Thoracic aorta (tissue), 2 donors: ENCODE measurements at regions not wholly inside any gene's neighbourhood (a gene's known extent, or its start where the extent isn't known, plus 50 kb on each side); places are given as distances from the start of the nearest gene placed in this dataset.

Experiments
- ATAC-seq: fragments of 150-250 bp; one replicate; pipeline ENCODE4 v1.8.0; 2017; ENCODE audit warnings: low read depth; ENCODE audit not compliant: insufficient number of reproducible peaks, low FRiP score
- DNase-seq: peaks from one replicate; pipeline ENCODE4 v3.0.0-alpha.2; 2020; ENCODE audit warnings: low spot score
- H3K27ac ChIP-seq, 2 donors: fragments of 200-600 bp; sonication (generic); 1 replicate in 1 of 2; 2 replicates in 1 of 2; pipeline ENCODE4 v1.5.1; 2016; ENCODE audit warnings: mild to moderate bottlenecking in 2 of 2, moderate library complexity in 2 of 2
- H3K27me3 ChIP-seq: fragments of 200-600 bp; sonication (generic); replicated peaks from 2 replicates; pipeline ENCODE4 v1.6.0; 2016; ENCODE audit warnings: mild to moderate bottlenecking; ENCODE audit not compliant: insufficient read depth
- H3K36me3 ChIP-seq: fragments of 200-600 bp; sonication (generic); one replicate; pipeline ENCODE4 v1.5.1; 2016
- H3K4me1 ChIP-seq, 2 donors: fragments of 200-600 bp; sonication (generic); 1 replicate in 1 of 2; 2 replicates in 1 of 2; pipeline versions ENCODE4 v1.5.1 to v1.6.0; 2016; ENCODE audit warnings: low read depth in 2 of 2, mild to moderate bottlenecking in 1 of 2; ENCODE audit not compliant: control insufficient read depth in 1 of 2
- H3K4me3 ChIP-seq: fragments of 200-600 bp; sonication (generic); 2 replicates; pipeline ENCODE4 v1.5.1; 2016; ENCODE audit warnings: mild to moderate bottlenecking
- H3K9me3 ChIP-seq: fragments of 200-600 bp; sonication (generic); 2 replicates; pipeline ENCODE4 v1.5.1; 2016
- TF ChIP-seq, protein P1 (sequence below): fragments of 200-600 bp; sonication (generic); IDR thresholded peaks from one replicate; pipeline ENCODE4 v1.5.1; 2019; ENCODE audit warnings: antibody characterized with exemption

DNA sequence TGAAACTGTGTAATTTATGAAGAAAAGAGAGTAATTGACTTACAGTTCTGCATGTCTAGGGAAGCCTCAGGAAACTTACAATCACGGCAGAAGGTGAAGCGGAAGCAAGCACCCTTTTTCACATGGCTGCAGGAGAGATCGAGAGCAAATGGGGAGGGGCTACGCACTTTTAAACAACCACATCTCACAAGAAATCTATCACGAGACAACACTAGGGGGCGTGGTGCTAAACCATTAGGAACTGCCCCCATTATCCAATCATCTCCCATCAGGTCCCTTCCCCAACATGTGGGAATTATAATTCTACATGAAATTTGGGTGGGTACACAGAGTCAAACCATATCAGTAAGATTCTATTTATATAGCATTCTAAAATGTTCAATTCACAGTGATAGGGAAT, 114.8 kb upstream of the TRPC4 start:
- no peaks in the 10 kb centered on the region for H3K27me3 ChIP-seq
- no peak for ATAC-seq
- no peaks in the 10 kb centered on the region for H3K4me1 ChIP-seq
- no peak overlapping the region for H3K4me3 ChIP-seq
- TF ChIP-seq, protein P1, sequence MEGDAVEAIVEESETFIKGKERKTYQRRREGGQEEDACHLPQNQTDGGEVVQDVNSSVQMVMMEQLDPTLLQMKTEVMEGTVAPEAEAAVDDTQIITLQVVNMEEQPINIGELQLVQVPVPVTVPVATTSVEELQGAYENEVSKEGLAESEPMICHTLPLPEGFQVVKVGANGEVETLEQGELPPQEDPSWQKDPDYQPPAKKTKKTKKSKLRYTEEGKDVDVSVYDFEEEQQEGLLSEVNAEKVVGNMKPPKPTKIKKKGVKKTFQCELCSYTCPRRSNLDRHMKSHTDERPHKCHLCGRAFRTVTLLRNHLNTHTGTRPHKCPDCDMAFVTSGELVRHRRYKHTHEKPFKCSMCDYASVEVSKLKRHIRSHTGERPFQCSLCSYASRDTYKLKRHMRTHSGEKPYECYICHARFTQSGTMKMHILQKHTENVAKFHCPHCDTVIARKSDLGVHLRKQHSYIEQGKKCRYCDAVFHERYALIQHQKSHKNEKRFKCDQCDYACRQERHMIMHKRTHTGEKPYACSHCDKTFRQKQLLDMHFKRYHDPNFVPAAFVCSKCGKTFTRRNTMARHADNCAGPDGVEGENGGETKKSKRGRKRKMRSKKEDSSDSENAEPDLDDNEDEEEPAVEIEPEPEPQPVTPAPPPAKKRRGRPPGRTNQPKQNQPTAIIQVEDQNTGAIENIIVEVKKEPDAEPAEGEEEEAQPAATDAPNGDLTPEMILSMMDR: no peak
- no peak overlapping the region for H3K27ac ChIP-seq
- DNase-seq: no peak
- H3K9me3 ChIP-seq: no peaks in the 10 kb centered on the region
- H3K36me3 ChIP-seq: no peaks in the 10 kb centered on the region

DNA sequence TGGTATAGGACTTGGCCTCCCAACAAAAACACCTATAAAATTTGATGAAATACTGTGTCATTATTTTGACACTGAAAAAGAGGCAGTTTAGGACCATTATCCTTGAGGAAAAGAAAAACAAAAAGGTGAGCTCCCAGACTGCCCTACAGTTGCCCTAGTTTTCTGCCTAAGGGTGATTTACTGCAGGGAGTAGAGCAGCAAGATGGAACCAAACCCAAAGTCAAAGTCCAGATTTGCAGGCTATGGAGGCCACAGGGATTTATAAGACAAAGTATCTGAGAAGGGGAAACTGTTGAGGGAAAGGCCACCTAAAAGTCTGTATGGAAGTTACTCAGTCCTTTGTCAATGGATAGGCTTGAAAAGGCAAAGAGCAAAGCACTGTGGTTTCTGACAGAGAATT, 112.4 kb upstream of the TRPC4 start:
- H3K4me1 ChIP-seq: no peaks in the 10 kb centered on the region
- H3K4me3 ChIP-seq: no peak overlapping the region
- DNase-seq (no peak), ATAC-seq (no peak)
- H3K9me3 ChIP-seq: no peaks in the 10 kb centered on the region
- H3K27ac ChIP-seq: no peak overlapping the region
- H3K27me3 ChIP-seq: no peaks in the 10 kb centered on the region
- H3K36me3 ChIP-seq: no peaks in the 10 kb centered on the region
- TF ChIP-seq, protein P1: no peak

DNA sequence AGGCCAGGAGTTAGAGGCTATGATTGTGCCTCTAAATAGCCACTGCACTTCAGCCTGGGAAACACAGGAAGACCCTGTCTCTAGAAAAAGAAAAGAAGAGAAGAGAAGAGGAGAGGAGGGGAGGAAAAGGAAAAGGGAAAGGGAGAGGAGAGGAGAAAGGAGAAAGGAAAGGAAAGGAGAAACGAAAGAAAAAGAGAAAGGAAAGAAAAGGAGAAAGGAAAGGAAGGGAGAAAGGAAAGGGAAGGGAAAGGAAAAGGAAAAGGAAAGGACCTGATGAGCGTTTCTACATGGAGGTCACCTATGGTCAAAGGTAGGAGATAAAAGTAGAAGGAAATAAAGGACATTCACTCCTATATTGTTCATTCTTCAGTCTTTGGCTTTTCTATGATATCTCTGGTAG, 109.1 kb upstream of the TRPC4 start:
- DNase-seq (no peak), ATAC-seq (no peak)
- Histone ChIP-seq H3K36me3 (no peaks in the 10 kb centered on the region), H3K27ac (no peak overlapping the region), H3K9me3 (no peaks in the 10 kb centered on the region), H3K27me3 (no peaks in the 10 kb centered on the region), H3K4me1 (no peaks in the 10 kb centered on the region), H3K4me3 (no peak overlapping the region)
- TF ChIP-seq, protein P1: no peak

DNA sequence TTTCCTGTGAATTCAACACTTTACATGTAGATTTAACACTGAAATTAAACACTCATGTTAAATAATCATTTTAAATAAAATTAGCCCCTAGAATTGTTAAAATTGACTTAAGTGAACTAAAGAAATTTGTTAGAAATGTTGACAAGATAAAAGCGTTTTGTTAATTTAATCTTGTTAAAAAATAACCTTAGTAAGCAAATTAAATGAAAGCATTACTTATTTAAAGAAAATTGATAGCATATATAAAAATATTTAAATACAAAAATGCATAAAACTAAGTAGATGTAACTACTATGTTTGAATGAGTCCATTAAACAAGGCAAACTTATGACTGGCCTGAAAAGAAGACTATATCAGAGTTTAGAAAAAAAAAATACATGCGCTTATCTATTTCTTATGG, 99.0 kb upstream of the TRPC4 start:
- Histone ChIP-seq H3K4me3 (no peak overlapping the region), H3K27ac (no peak overlapping the region), H3K9me3 (no peaks in the 10 kb centered on the region), H3K36me3 (no peaks in the 10 kb centered on the region), H3K4me1 (no peaks in the 10 kb centered on the region), H3K27me3 (no peaks in the 10 kb centered on the region)
- TF ChIP-seq, protein P1: no peak
- DNase-seq (no peak), ATAC-seq (no peak)

DNA sequence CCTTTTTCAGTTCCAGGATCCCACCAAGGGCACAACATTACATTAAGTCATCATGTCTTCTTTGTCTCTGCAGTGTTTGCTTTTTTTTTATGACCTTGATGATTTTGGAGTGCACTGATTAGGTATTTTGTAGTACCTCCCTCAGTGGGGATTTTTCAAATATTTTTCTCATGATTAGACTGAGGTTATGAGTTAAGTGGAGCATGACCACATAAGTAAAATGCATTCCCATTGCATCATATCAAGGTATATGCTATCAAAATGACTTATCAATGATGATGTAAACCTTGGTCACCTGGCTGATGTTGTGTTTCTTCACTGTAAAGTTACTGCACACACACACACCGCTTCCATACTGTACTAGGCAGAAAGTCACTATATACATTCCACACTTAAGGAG, 96.7 kb upstream of the TRPC4 start:
- Histone ChIP-seq H3K4me3 (no peak overlapping the region), H3K9me3 (no peaks in the 10 kb centered on the region), H3K4me1 (no peaks in the 10 kb centered on the region), H3K27ac (no peak overlapping the region), H3K27me3 (no peaks in the 10 kb centered on the region), H3K36me3 (no peaks in the 10 kb centered on the region)
- no peak for ATAC-seq
- DNase-seq: no peak
- TF ChIP-seq, protein P1: no peak
